ENCODE measurements at regions not wholly inside any gene's neighbourhood (a gene's known extent, or its start where the extent isn't known, plus 50 kb on each side); places are given as distances from the start of the nearest gene placed in this dataset.

GRCh38 chr13:95391785-95392184 lies 90.5 kb upstream of the ABCC4 start:
- DNase-seq (no peak), ATAC-seq (ENCODE audit: low FRiP score in 2 of 2) (no peak)
- TF ChIP-seq POLR2A (IDR thresholded peaks at IDR 0.05) (no peak), POLR2AphosphoS5 (IDR thresholded peaks at IDR 0.05) (no peak), EP300 (IDR thresholded peaks at IDR 0.05) (no peak), CTCF (IDR thresholded peaks at IDR 0.05) (no peak)
- Histone ChIP-seq H3K9me3 (no peaks in the 10 kb centered on the region), H3K27me3 (no peaks in the 10 kb centered on the region), H3K36me3 (no peaks in the 10 kb centered on the region), H3K27ac (no peak overlapping the region), H3K4me3 (no peak overlapping the region), H3K4me1 (no peaks in the 10 kb centered on the region)
- WGBS, 2 donors = 94% methylated on average over 2 of the region's 2 CpGs; no CpG with 5 or more reads in 1 of the 2 donors

GRCh38 chr13:95392597-95392996 lies 91.3 kb upstream of the ABCC4 start:
- Histone ChIP-seq H3K36me3 (no peaks in the 10 kb centered on the region), H3K27me3 (no peaks in the 10 kb centered on the region), H3K27ac (no peak overlapping the region), H3K4me3 (no peak overlapping the region), H3K9me3 (no peaks in the 10 kb centered on the region), H3K4me1 (no peaks in the 10 kb centered on the region)
- 87 to 93% methylated on average over 3 of the region's 3 CpGs for WGBS, 2 donors
- ATAC-seq (ENCODE audit: low FRiP score in 2 of 2) (no peak), DNase-seq (no peak)
- TF ChIP-seq CTCF (IDR thresholded peaks at IDR 0.05) (no peak), POLR2AphosphoS5 (IDR thresholded peaks at IDR 0.05) (no peak), POLR2A (IDR thresholded peaks at IDR 0.05) (no peak), EP300 (IDR thresholded peaks at IDR 0.05) (no peak)

GRCh38 chr13:95403349-95404140 lies 102.3 kb upstream of the ABCC4 start:
- Histone ChIP-seq H3K4me1 (peaks cover 3 to 14% (median 8%) of the 10 kb centered on the region in 4 donors), H3K27me3 (no peaks in the 10 kb centered on the region), H3K27ac (no peak overlapping the region), H3K4me3 (peak overlapping the region in 3 of 4 donors; percentile 21 to 48 (median 43)), H3K9me3 (no peaks in the 10 kb centered on the region), H3K36me3 (no peaks in the 10 kb centered on the region)
- peak in 1 of 2 donors; percentile 11 for ATAC-seq (ENCODE audit: low FRiP score in 2 of 2)
- WGBS, 2 donors = 27 to 37% methylated on average over 15 to 17 of the region's 17 CpGs
- DNase-seq = no peak
- TF ChIP-seq EP300 (IDR thresholded peaks at IDR 0.05) = no peak
- no peak for TF ChIP-seq POLR2AphosphoS5 (IDR thresholded peaks at IDR 0.05)
- TF ChIP-seq CTCF (IDR thresholded peaks at IDR 0.05) = no peak
- no peak for TF ChIP-seq POLR2A (IDR thresholded peaks at IDR 0.05)

- Histone ChIP-seq H3K36me3 (no peaks in the 10 kb centered on the region), H3K9me3 (no peaks in the 10 kb centered on the region), H3K27me3 (no peaks in the 10 kb centered on the region), H3K4me3 (peak overlapping the region in 3 of 4 donors; percentile 21 to 48 (median 43)), H3K27ac (no peak overlapping the region), H3K4me1 (peaks cover 3 to 14% (median 8%) of the 10 kb centered on the region in 4 donors)
- TF ChIP-seq EP300 (IDR thresholded peaks at IDR 0.05) (no peak), CTCF (IDR thresholded peaks at IDR 0.05) (peak; percentile 80 to 92 (median 88))
- DNase-seq = peak; percentile 53 to 85
- ATAC-seq (ENCODE audit: low FRiP score in 2 of 2) = peak; percentile 87 to 94
- 12 to 14% methylated on average over 22 of the region's 24 CpGs for WGBS, 2 donors
These were observed 103.1 kb upstream of the ABCC4 start for GRCh38 chr13:95404141-95404882.

Data from upper lobe of left lung (tissue), 6 donors.